Daoy (cell line): ENCODE measurements at regions not wholly inside any gene's neighbourhood (a gene's known extent, or its start where the extent isn't known, plus 50 kb on each side); places are given as distances from the start of the nearest gene placed in this dataset.
"Not testable (repeated sequence)": the region's sequence is repeated elsewhere in the genome, so short reads cannot be mapped to it uniquely, and the experiment has no call there.

ENCODE experiments used
- DNase-seq: peaks from one replicate; pipeline ENCODE4 v3.0.0-alpha.2; 2015; ENCODE audit warnings: low read depth

GRCh38 chr6:168193816-168194721 is 115.1 kb upstream of the FRMD1 start:
- DNase-seq: peak; percentile 44

GRCh38 chr6:168192901-168193815 is 114.1 kb upstream of the FRMD1 start:
- DNase-seq: no peak

GRCh38 chr6:168192195-168192900 is 113.3 kb upstream of the FRMD1 start:
- no peak for DNase-seq

GRCh38 chr6:168190646-168191443 is 111.8 kb upstream of the FRMD1 start:
- no peak for DNase-seq

GRCh38 chr6:168190014-168190405 is 111.0 kb upstream of the FRMD1 start:
- DNase-seq: no peak

GRCh38 chr6:168189200-168190013 is 110.4 kb upstream of the FRMD1 start:
- no peak for DNase-seq

- DNase-seq: no peak
Measured at GRCh38 chr6:168188369-168189199, 109.6 kb upstream of the FRMD1 start.

- no peak for DNase-seq
Measured at GRCh38 chr6:168186438-168186837, 107.4 kb upstream of the FRMD1 start.

- not testable (repeated sequence) for DNase-seq
Measured at GRCh38 chr6:168186018-168186417, 107.0 kb upstream of the FRMD1 start.

- no peak for DNase-seq
Measured at GRCh38 chr6:168184701-168185100, 105.7 kb upstream of the FRMD1 start.

- DNase-seq: no peak
Measured at GRCh38 chr6:168183613-168183970, 104.6 kb upstream of the FRMD1 start.

GRCh38 chr6:168182908-168183612 is 104.0 kb upstream of the FRMD1 start:
- no peak for DNase-seq

GRCh38 chr6:168182366-168182765 is 103.4 kb upstream of the FRMD1 start:
- DNase-seq: no peak

GRCh38 chr6:168181876-168182275 is 102.9 kb upstream of the FRMD1 start:
- DNase-seq: no peak

- DNase-seq: no peak
Measured at GRCh38 chr6:168181316-168181715, 102.3 kb upstream of the FRMD1 start.

GRCh38 chr6:168180548-168181011 is 101.6 kb upstream of the FRMD1 start:
- DNase-seq: no peak

- no peak for DNase-seq
Measured at GRCh38 chr6:168179702-168180382, 100.8 kb upstream of the FRMD1 start.

- no peak for DNase-seq
Measured at GRCh38 chr6:168179133-168179532, 100.1 kb upstream of the FRMD1 start.
